Adrenal gland (tissue), 9 donors: ENCODE measurements at regions not wholly inside any gene's neighbourhood (a gene's known extent, or its start where the extent isn't known, plus 50 kb on each side); places are given as distances from the start of the nearest gene placed in this dataset.

ENCODE experiments used
- DNase-seq, 7 donors: peaks; one replicate each; pipeline ENCODE4 v3.0.0-alpha.2; 2019 to 2020
- H3K27ac ChIP-seq, 5 donors: fragments of 200-600 bp; sonication (generic) in 4 of 5; 1 replicate in 3 of 5; 2 replicates in 2 of 5; pipeline versions ENCODE4 v1.5.1 to v1.8.0; 2016 to 2020; ENCODE audit warnings: mild to moderate bottlenecking in 1 of 5
- H3K27me3 ChIP-seq: fragments of 200-600 bp; 2 replicates; pipeline ENCODE4 v1.8.0; 2021
- H3K36me3 ChIP-seq, 2 donors: fragments of 200-600 bp; replicated peaks in 1 of 2; 1 replicate in 1 of 2; 2 replicates in 1 of 2; pipeline versions ENCODE4 v1.5.1 to v1.8.0; 2018 to 2022
- H3K4me1 ChIP-seq, 2 donors: fragments of 200-600 bp; replicated peaks in 1 of 2; 1 replicate in 1 of 2; 2 replicates in 1 of 2; pipeline versions ENCODE4 v1.5.1 to v1.8.0; 2018 to 2021
- H3K4me3 ChIP-seq, 4 donors: fragments of 200-600 bp; sonication (generic) in 3 of 4; one replicate each; pipeline ENCODE4 v1.5.1; 2016 to 2018
- H3K9me3 ChIP-seq, 3 donors: fragments of 200-600 bp; sonication (generic) in 1 of 3; replicated peaks in 1 of 3; 1 replicate in 2 of 3; 2 replicates in 1 of 3; pipeline versions ENCODE4 v1.5.1 to v1.8.0; 2016 to 2021
- POLR2A ChIP-seq, 2 donors: fragments of 450-650 bp; IDR thresholded peaks; one replicate each; pipeline ENCODE4 v1.6.1; 2017; ENCODE audit warnings: antibody characterized with exemption in 2 of 2, mild to moderate bottlenecking in 2 of 2, moderate library complexity in 1 of 2
- WGBS, 4 donors: extraction: QIAGEN DNeasy Blood & Tissue Kit in 2 of 4; methylation state at CpG; one replicate each; pipeline versions ENCODE4 v1.1.5 to v1.1.7; 2013 to 2017; 5-methylcytosine and 5-hydroxymethylcytosine counted together
- intact Hi-C, 2 donors: fragments of 100-400 bp; cut with DNase I; formaldehyde crosslinking; loops; one replicate each; pipeline versions ENCODE4 v1.14.1 to v1.15.0; 2022 to 2023
- TF ChIP-seq, protein P1 (sequence below), 6 experiments: fragments of 450-650 bp in 4 of 6; fragments of 200-600 bp in 2 of 6; sonication (generic) in 1 of 6; IDR thresholded peaks; 1 replicate in 5 of 6; 2 replicates in 1 of 6; pipeline versions ENCODE4 v1.5.1 to v1.8.0; 2016 to 2021; ENCODE audit warnings: antibody characterized with exemption in 6 of 6, mild to moderate bottlenecking in 2 of 6, moderate library complexity in 1 of 6
- donor health status: healthy with polysubstance abuse.
- donor health status: Bipolar disorder and iron deficiency.
- donor health status: DM: yes; HTN: yes; CAD: no.
- donor health status: DM: no; HTN: no; CAD: no.
- donor health status: DM: no; HTN: no; CAD: no.

DNA sequence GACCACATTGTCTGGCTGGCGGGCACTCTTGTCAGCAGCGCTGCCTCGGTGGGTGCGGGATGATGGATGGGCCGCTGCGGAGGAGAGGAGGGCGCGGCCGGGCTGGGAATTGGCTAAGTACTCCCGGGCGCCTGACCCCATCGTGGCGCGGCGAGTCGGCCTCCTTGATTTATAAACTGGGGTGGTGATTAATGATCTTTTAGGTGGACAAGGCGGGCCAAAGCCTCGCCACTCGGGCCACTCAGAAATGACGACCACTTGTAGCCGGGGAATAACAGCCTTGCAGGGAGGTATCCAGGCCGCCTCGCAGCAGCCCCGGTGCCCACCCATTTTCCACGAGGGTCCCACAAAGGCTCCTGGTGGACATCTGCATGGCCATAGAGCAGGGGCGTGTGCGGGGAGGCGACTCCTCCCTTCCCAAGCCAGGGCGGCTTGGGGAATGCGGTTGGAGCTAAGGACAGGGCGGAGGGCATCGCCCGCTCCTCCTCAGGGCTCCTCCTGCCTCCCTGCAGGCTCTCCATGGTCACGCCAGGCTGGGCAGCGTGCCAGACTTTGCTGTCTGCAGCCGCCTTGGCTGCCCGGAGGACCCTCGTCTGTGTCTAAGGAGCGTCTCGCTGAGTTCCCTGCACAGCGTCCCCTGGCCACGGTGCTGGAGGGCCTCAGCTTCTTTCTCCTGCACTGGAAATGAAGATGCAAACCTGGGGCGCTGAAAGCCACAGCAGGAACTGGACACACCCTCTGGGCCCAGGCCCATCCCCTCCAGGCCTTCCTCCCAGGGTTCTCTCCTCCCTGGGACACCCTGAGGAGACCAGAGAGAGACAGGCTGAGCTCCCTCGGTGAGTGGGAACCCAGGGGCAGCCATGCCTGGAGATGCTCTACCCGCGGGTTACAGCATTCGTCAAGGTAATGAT is 287.4 kb upstream of the IRX4 start:
- H3K27me3 ChIP-seq = peaks cover 15% of the 10 kb centered on the region
- no peaks in the 10 kb centered on the region for H3K4me1 ChIP-seq
- no peaks in the 10 kb centered on the region for H3K36me3 ChIP-seq
- H3K27ac ChIP-seq = no peak overlapping the region
- no peaks in the 10 kb centered on the region for H3K9me3 ChIP-seq
- TF ChIP-seq POLR2A (IDR thresholded peaks at IDR 0.05) = no peak
- TF ChIP-seq, protein P1, sequence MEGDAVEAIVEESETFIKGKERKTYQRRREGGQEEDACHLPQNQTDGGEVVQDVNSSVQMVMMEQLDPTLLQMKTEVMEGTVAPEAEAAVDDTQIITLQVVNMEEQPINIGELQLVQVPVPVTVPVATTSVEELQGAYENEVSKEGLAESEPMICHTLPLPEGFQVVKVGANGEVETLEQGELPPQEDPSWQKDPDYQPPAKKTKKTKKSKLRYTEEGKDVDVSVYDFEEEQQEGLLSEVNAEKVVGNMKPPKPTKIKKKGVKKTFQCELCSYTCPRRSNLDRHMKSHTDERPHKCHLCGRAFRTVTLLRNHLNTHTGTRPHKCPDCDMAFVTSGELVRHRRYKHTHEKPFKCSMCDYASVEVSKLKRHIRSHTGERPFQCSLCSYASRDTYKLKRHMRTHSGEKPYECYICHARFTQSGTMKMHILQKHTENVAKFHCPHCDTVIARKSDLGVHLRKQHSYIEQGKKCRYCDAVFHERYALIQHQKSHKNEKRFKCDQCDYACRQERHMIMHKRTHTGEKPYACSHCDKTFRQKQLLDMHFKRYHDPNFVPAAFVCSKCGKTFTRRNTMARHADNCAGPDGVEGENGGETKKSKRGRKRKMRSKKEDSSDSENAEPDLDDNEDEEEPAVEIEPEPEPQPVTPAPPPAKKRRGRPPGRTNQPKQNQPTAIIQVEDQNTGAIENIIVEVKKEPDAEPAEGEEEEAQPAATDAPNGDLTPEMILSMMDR (IDR thresholded peaks at IDR 0.05) = no peak
- H3K4me3 ChIP-seq = no peak overlapping the region
- peak in 1 of 7 donors; percentile 13 for DNase-seq
- 27 to 40% (median 36%) methylated on average over 19 to 47 of the region's 47 CpGs for WGBS, 4 donors
- intact Hi-C loops = no loop called here

DNA sequence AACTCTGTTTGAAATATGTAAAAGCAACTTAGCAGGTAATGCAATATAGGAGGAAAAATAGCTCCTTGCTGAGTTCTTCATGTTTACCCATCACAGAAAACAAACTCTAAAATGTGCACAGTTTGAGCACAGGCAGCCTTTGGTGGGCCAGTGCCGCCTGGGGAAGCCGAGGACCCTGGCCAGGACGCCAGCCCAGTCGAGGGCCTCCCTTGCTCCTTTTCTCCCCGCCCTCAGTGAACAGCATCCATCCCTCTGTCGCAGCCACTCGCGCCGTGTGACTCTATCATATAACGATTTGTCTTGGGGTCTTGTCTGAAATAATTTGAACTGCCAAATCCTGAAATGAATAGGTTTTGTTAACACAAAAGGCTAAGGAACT is 286.7 kb upstream of the IRX4 start:
- Histone ChIP-seq H3K27ac (no peak overlapping the region), H3K9me3 (no peaks in the 10 kb centered on the region), H3K4me1 (no peaks in the 10 kb centered on the region), H3K4me3 (no peak overlapping the region), H3K36me3 (no peaks in the 10 kb centered on the region), H3K27me3 (peaks cover 15% of the 10 kb centered on the region)
- no peak for DNase-seq
- 41 to 59% (median 55%) methylated on average over 10 of the region's 10 CpGs for WGBS, 4 donors
- TF ChIP-seq POLR2A (IDR thresholded peaks at IDR 0.05) = no peak
- intact Hi-C loops = no loop called here

DNA sequence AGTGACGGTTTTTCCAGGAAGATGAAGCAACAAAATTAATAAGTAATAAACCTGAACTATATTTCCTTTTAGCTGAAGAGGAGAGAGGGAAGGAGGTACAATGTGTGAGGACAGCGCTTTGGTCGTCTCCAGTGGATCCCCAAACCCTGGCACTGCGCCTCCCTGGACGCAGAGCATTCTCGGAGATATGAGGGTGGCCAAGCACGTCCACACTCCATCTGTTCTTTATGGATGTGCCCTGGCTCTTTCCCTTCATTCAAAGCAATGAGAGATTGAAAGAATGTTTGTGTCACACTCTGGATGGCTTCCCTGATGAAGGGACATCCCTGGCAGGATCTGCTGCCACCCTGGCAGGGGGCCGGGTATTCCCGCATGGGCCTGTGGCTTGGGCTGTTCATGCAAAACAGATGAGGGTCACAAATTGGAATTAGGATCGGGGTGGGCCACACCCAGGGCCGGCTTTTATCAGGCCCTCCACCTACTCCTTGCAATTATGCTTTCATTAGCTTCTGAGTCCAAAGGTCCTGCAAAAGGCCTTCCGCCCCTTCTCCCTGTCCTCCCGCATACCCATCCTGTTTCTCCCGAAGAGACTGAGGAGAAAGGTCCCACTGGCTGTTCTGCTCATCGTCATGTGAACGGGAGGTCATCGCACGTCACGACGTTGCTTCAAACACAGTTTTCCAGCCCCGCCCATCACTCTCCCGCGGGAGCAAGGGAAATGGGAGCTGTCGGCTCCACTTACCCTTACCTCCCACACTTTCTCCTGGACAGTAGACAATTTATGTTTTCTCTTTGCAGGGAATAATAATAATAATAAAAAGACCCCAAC is 286.1 kb upstream of the IRX4 start:
- intact Hi-C loops = no loop called here
- Histone ChIP-seq H3K27me3 (peaks cover 15% of the 10 kb centered on the region), H3K36me3 (no peaks in the 10 kb centered on the region), H3K9me3 (no peaks in the 10 kb centered on the region), H3K27ac (no peak overlapping the region), H3K4me3 (no peak overlapping the region), H3K4me1 (no peaks in the 10 kb centered on the region)
- no peak for TF ChIP-seq POLR2A (IDR thresholded peaks at IDR 0.05)
- TF ChIP-seq, protein P1 (IDR thresholded peaks at IDR 0.05) = no peak
- WGBS, 4 donors = 51 to 58% (median 53%) methylated on average over 24 of the region's 24 CpGs
- no peak for DNase-seq

DNA sequence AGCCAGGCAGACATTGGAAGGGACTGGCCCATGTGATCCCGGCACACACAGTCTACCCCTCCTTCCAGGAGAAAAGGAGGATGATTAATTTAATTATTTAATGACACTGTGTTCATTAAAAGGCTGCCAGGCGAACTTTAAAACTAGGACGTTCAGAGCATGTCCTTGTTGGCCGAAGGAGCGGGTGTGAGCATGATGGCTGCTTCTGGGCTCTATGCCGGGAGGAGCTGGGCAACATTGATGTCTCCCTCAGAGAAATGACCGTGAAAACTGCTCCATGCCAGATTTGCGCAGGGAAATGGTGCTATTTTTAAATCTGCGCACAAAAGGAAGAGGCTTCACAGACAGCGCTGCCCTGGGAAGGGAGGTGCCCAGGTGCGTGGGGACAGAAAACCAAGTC is 284.9 kb upstream of the IRX4 start:
- Histone ChIP-seq H3K27me3 (peaks cover 15% of the 10 kb centered on the region), H3K4me1 (no peaks in the 10 kb centered on the region), H3K27ac (no peak overlapping the region), H3K36me3 (no peaks in the 10 kb centered on the region), H3K9me3 (no peaks in the 10 kb centered on the region), H3K4me3 (no peak overlapping the region)
- TF ChIP-seq, protein P1 (IDR thresholded peaks at IDR 0.05) = no peak
- no peak for TF ChIP-seq POLR2A (IDR thresholded peaks at IDR 0.05)
- intact Hi-C loops = no loop called here
- 72 to 82% (median 79%) methylated on average over 11 of the region's 11 CpGs for WGBS, 4 donors
- no peak for DNase-seq
